ENCODE measurements at regions not wholly inside any gene's neighbourhood (a gene's known extent, or its start where the extent isn't known, plus 50 kb on each side); places are given as distances from the start of the nearest gene placed in this dataset.

DNA sequence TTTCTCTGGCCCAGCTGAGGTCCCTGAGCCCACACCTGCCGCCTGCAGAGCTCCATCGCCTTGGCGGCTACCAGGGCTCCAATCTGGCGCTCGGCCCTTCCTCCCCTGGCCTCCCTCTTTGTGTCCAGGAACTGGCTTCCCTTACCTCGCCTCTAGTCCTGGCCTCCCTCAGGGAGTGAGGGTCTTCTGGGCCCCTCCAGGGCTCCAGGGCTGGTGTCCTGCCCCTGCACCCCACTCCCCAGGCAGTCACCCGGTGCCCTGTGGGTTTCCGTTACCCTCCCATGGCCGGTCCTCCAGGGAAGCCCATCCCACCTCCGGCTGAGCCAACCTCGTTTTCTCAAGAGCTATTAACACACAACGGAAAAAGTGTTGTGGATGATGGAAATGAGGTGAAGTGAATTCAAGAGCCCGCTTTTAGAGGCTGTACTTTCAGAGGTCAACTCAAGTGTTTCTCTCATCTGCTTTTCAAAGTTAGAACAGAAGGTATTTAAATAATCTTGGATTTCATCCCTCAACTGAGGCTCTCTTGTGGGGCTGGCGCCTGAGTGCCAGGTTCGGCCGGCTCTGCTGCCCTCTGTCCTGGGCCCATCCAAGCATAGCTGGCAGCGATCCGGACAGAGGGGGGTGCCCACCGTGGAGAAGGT is 131.9 kb downstream of the ASB1 start:
- TF ChIP-seq CTCF (IDR thresholded peaks at IDR 0.05; ENCODE audit: low read depth, low read length), result no peak
- H3K4me3 ChIP-seq (replicated peaks in 1 of 2; ENCODE audit: low read depth in 2 of 2, low read length in 2 of 2), result no peak overlapping the region

DNA sequence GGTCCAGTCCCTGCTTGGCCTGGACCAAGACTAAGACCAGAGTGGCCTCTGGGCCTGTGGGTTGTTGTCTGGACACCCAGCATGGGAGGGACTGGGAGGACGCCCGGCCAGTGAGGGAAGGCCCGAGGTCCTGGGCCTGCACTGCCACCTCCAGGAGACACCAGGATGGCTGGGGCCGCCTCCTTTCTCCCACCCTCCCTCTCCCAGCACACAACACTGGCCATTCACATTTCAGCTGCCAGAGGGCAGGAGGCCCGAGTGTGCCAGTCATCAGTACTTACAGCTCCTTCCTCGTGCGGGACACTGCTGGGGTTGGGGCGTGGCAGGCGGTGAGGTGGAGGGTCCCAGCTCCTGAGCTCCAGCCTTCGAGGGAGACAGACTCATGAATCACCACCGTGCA is 133.5 kb downstream of the ASB1 start:
- DNase-seq (ENCODE audit: low read depth in 2 of 2), result no peak
- TF ChIP-seq CTCF (IDR thresholded peaks at IDR 0.05; ENCODE audit: low read depth, low read length), result no peak
- no peak overlapping the region for H3K4me3 ChIP-seq (replicated peaks in 1 of 2; ENCODE audit: low read depth in 2 of 2, low read length in 2 of 2)

More for the DNA sequence above, 131.9 kb downstream of the ASB1 start:
- no peak for DNase-seq (ENCODE audit: low read depth in 2 of 2)

GRCh38 chr2:238561230-238561629 is 134.5 kb downstream of the ASB1 start:
- no peak overlapping the region for H3K4me3 ChIP-seq (replicated peaks in 1 of 2; ENCODE audit: low read depth in 2 of 2, low read length in 2 of 2)
- DNase-seq (ENCODE audit: low read depth in 2 of 2), result no peak
- TF ChIP-seq CTCF (IDR thresholded peaks at IDR 0.05; ENCODE audit: low read depth, low read length), result no peak

DNA sequence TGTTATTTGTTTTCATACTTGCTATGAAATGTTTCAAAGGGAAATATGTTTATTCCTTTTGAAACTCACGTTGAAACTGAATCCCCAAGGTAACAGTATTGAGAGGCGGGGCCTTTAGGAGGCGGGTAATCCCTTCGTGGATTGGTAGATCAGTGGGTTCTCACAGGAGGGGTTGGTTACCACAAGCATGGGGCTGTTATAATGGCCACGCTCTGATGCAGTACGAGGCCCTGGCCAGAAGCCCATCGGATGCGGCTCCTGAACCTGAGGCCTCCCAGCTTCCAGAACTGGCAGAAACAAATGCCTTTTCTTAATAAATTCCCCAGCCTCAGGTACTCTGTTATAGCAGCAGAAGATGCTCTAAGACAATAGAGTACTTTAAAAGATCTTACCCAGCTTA is 135.7 kb downstream of the ASB1 start:
- no peak for TF ChIP-seq CTCF (IDR thresholded peaks at IDR 0.05; ENCODE audit: low read depth, low read length)
- no peak for DNase-seq (ENCODE audit: low read depth in 2 of 2)
- H3K4me3 ChIP-seq (replicated peaks in 1 of 2; ENCODE audit: low read depth in 2 of 2, low read length in 2 of 2), result no peak overlapping the region

- TF ChIP-seq CTCF (IDR thresholded peaks at IDR 0.05; ENCODE audit: low read depth, low read length), result no peak
- no peak overlapping the region for H3K4me3 ChIP-seq (replicated peaks in 1 of 2; ENCODE audit: low read depth in 2 of 2, low read length in 2 of 2)
- no peak for DNase-seq (ENCODE audit: low read depth in 2 of 2)
Measured at GRCh38 chr2:238563551-238563950, 136.8 kb downstream of the ASB1 start.

GRCh38 chr2:238564286-238564920 is 137.7 kb downstream of the ASB1 start:
- no peak overlapping the region for H3K4me3 ChIP-seq (replicated peaks in 1 of 2; ENCODE audit: low read depth in 2 of 2, low read length in 2 of 2)
- DNase-seq (ENCODE audit: low read depth in 2 of 2), result no peak
- no peak for TF ChIP-seq CTCF (IDR thresholded peaks at IDR 0.05; ENCODE audit: low read depth, low read length)
